SK-N-SH treated with all-trans-retinoic acid at 6 μM for 48 hours (cell line): ENCODE measurements at regions not wholly inside any gene's neighbourhood (a gene's known extent, or its start where the extent isn't known, plus 50 kb on each side); places are given as distances from the start of the nearest gene placed in this dataset.

ENCODE experiments used
- ATAC-seq: fragments of 200-7000 bp; cut with Tn5 transposase; 3 replicates; pipeline ENCODE4 v1.9.1; 2020; ENCODE audit warnings: mild to moderate bottlenecking, moderate library complexity
- ARNTL ChIP-seq: fragments of 450-650 bp; formaldehyde crosslinking; IDR thresholded peaks from 2 replicates; pipeline ENCODE4 v1.5.0; 2020; ENCODE audit warnings: low read depth, mild to moderate bottlenecking, moderate library complexity, borderline replicate concordance
- BACH2 ChIP-seq: fragments of 250-450 bp; sonication (Bioruptor Pico); IDR thresholded peaks from 2 replicates; pipeline ENCODE4 v1.9.0; 2021; ENCODE audit warnings: mild to moderate bottlenecking, borderline replicate concordance
- CREB5 ChIP-seq: fragments of 250-450 bp; sonication (Bioruptor Pico); IDR thresholded peaks from 2 replicates; pipeline ENCODE4 v1.5.1; 2020; ENCODE audit warnings: low read depth, mild to moderate bottlenecking, moderate library complexity
- CSDC2 ChIP-seq: fragments of 250-450 bp; sonication (Bioruptor Pico); IDR thresholded peaks from 2 replicates; pipeline ENCODE4 v1.5.0; 2020; ENCODE audit warnings: mild to moderate bottlenecking, moderate library complexity
- GLIS3 ChIP-seq: fragments of 250-450 bp; sonication (Bioruptor Pico); IDR thresholded peaks from 2 replicates; pipeline ENCODE4 v1.5.0; 2020; ENCODE audit warnings: mild to moderate bottlenecking, moderate library complexity
- ISL1 ChIP-seq: fragments of 250-450 bp; sonication (Bioruptor Pico); IDR thresholded peaks from 2 replicates; pipeline ENCODE4 v2.1.2; 2022; ENCODE audit warnings: mild to moderate bottlenecking, moderate library complexity
- OSR1 ChIP-seq: fragments of 250-450 bp; sonication (Bioruptor Pico); IDR thresholded peaks from 2 replicates; pipeline ENCODE4 v1.8.0; 2022; ENCODE audit warnings: moderate library complexity, mild to moderate bottlenecking, inconsistent platforms
- PATZ1 ChIP-seq: fragments of 250-450 bp; sonication (Bioruptor Pico); IDR thresholded peaks from 2 replicates; pipeline ENCODE4 v1.8.0; 2020; ENCODE audit warnings: mild to moderate bottlenecking, moderate library complexity, borderline replicate concordance
- POU6F1 ChIP-seq: fragments of 250-450 bp; sonication (Bioruptor Pico); IDR thresholded peaks from 2 replicates; pipeline ENCODE4 v1.8.0; 2021; ENCODE audit warnings: low read depth, mild to moderate bottlenecking, moderate library complexity, borderline replicate concordance
- PPARA ChIP-seq: fragments of 250-450 bp; sonication (Bioruptor Pico); IDR thresholded peaks from 2 replicates; pipeline ENCODE4 v1.5.0; 2020; ENCODE audit warnings: mild to moderate bottlenecking, borderline replicate concordance
- RARB ChIP-seq: fragments of 250-450 bp; sonication (Bioruptor Pico); IDR thresholded peaks from 2 replicates; pipeline ENCODE4 v1.8.0; 2021; ENCODE audit warnings: mild to moderate bottlenecking, moderate library complexity
- SNAI2 ChIP-seq: fragments of 250-450 bp; sonication (Bioruptor Pico); IDR thresholded peaks from 2 replicates; pipeline ENCODE4 v1.5.0; 2020; ENCODE audit warnings: mild to moderate bottlenecking, moderate library complexity
- TCF4 ChIP-seq: fragments of 250-450 bp; sonication (Bioruptor Pico); IDR thresholded peaks from 2 replicates; pipeline ENCODE4 v1.8.0; 2021; ENCODE audit warnings: mild to moderate bottlenecking, moderate library complexity, borderline replicate concordance
- TOX ChIP-seq: fragments of 250-450 bp; sonication (Bioruptor Pico); IDR thresholded peaks from 2 replicates; pipeline ENCODE4 v1.8.0; 2021; ENCODE audit warnings: mild to moderate bottlenecking, moderate library complexity, borderline replicate concordance
- TSHZ2 ChIP-seq: fragments of 250-450 bp; sonication (Bioruptor Pico); IDR thresholded peaks from 2 replicates; pipeline ENCODE4 v1.5.0; 2020; ENCODE audit warnings: mild to moderate bottlenecking, moderate library complexity
- ZC3H10 ChIP-seq: fragments of 250-450 bp; sonication (Bioruptor Pico); IDR thresholded peaks from 2 replicates; pipeline ENCODE4 v1.5.1; 2021; ENCODE audit warnings: mild to moderate bottlenecking, moderate library complexity
- ZFP3 ChIP-seq: fragments of 250-450 bp; sonication (Bioruptor Pico); IDR thresholded peaks from 2 replicates; pipeline ENCODE4 v1.5.0; 2020; ENCODE audit warnings: mild to moderate bottlenecking, moderate library complexity
- ZFP30 ChIP-seq: fragments of 450-650 bp; formaldehyde crosslinking; IDR thresholded peaks from 2 replicates; pipeline ENCODE4 v1.5.0; 2022; ENCODE audit warnings: mild to moderate bottlenecking, moderate library complexity
- ZNF565 ChIP-seq: fragments of 450-650 bp; formaldehyde crosslinking; conservative IDR thresholded peaks from 2 replicates; pipeline ENCODE4 v1.5.0; 2020; ENCODE audit warnings: low read depth, mild to moderate bottlenecking, moderate library complexity
- ZNF70 ChIP-seq: fragments of 450-650 bp; formaldehyde crosslinking; IDR thresholded peaks from 2 replicates; pipeline ENCODE4 v1.5.0; 2020; ENCODE audit warnings: mild to moderate bottlenecking, moderate library complexity
- ZNF8 ChIP-seq: fragments of 450-650 bp; formaldehyde crosslinking; IDR thresholded peaks from 2 replicates; pipeline ENCODE4 v1.5.0; 2020; ENCODE audit warnings: mild to moderate bottlenecking, moderate library complexity

GRCh38 chr6:121759370-121759769 is 323.9 kb downstream of the GJA1 start:
- no peak for ATAC-seq
- TF ChIP-seq SNAI2 = no peak
- TF ChIP-seq ZNF8 = no peak
- TF ChIP-seq PATZ1 (CRISPR knock-in tag) = no peak
- TF ChIP-seq ZC3H10 (CRISPR knock-in tag) = no peak
- TF ChIP-seq TOX (CRISPR knock-in tag) = no peak
- no peak for TF ChIP-seq TSHZ2 (CRISPR knock-in tag)
- no peak for TF ChIP-seq ZNF565 (CRISPR knock-in tag)
- no peak for TF ChIP-seq CREB5 (CRISPR knock-in tag)

GRCh38 chr6:121760191-121760590 is 324.7 kb downstream of the GJA1 start:
- no peak for ATAC-seq
- no peak for TF ChIP-seq POU6F1
- no peak for TF ChIP-seq SNAI2
- TF ChIP-seq CSDC2 (CRISPR knock-in tag) = no peak
- no peak for TF ChIP-seq TCF4
- no peak for TF ChIP-seq GLIS3 (CRISPR knock-in tag)
- no peak for TF ChIP-seq ISL1 (CRISPR knock-in tag)
- TF ChIP-seq ZNF565 (CRISPR knock-in tag) = no peak
- TF ChIP-seq ARNTL = no peak
- no peak for TF ChIP-seq ZC3H10 (CRISPR knock-in tag)
- TF ChIP-seq, all 23 proteins: peak for 0

GRCh38 chr6:121760745-121761144 is 325.3 kb downstream of the GJA1 start:
- no peak for ATAC-seq
- TF ChIP-seq ZFP3 (CRISPR knock-in tag) (no peak), SNAI2 (no peak), BACH2 (CRISPR knock-in tag) (no peak), ISL1 (CRISPR knock-in tag) (no peak), ZC3H10 (CRISPR knock-in tag) (no peak), ARNTL (no peak), POU6F1 (no peak), ZNF565 (CRISPR knock-in tag) (no peak), RARB (CRISPR knock-in tag) (no peak)

- no peak for TF ChIP-seq ARNTL
- ATAC-seq = no peak
These were observed 329.0 kb downstream of the GJA1 start for GRCh38 chr6:121764493-121764892.

- no peak for ATAC-seq
- TF ChIP-seq TOX (CRISPR knock-in tag) (no peak), ZNF8 (no peak), PATZ1 (CRISPR knock-in tag) (no peak), ZFP30 (no peak), ARNTL (no peak), PPARA (no peak), ZNF565 (CRISPR knock-in tag) (no peak), TSHZ2 (CRISPR knock-in tag) (no peak), ZNF70 (CRISPR knock-in tag) (no peak), OSR1 (CRISPR knock-in tag) (no peak)
These were observed 329.6 kb downstream of the GJA1 start for GRCh38 chr6:121765060-121765459.
